Keratinocyte (primary cell): ENCODE measurements at regions not wholly inside any gene's neighbourhood (a gene's known extent, or its start where the extent isn't known, plus 50 kb on each side); places are given as distances from the start of the nearest gene placed in this dataset.

Experiments
- DNase-seq: peaks from one replicate; pipeline ENCODE4 v3.0.0-alpha.2; 2011; ENCODE audit warnings: low read depth, missing footprints, low spot score
- FAIRE-seq: peaks from 2 replicates; lab custom pipeline; 2011; peaks lifted over from hg19 to GRCh38; lab: Jason Lieb, UNC
- H2AFZ ChIP-seq: 2 replicates; pipeline ENCODE4 v1.6.0; 2012; ENCODE audit warnings: low read length, control low read depth, inconsistent platforms; ENCODE audit not compliant: control insufficient read depth
- H3K27ac ChIP-seq: 2 replicates; pipeline ENCODE4 v1.5.1; 2011; ENCODE audit warnings: low read length; ENCODE audit not compliant: control insufficient read depth, insufficient read depth
- H3K27me3 ChIP-seq: 3 replicates; pipeline ENCODE4 v1.6.0; 2011; ENCODE audit warnings: low read length; ENCODE audit not compliant: control insufficient read depth, insufficient read depth; ENCODE audit errors: extremely low read depth
- H3K36me3 ChIP-seq, 2 experiments: 2 replicates in 1 of 2; 3 replicates in 1 of 2; pipeline ENCODE4 v1.5.1; 2011; ENCODE audit warnings: low read length in 2 of 2, mild to moderate bottlenecking in 1 of 2; ENCODE audit not compliant: control insufficient read depth in 2 of 2, insufficient read depth in 2 of 2; ENCODE audit errors: extremely low read depth in 1 of 2
- H3K4me1 ChIP-seq: 3 replicates; pipeline ENCODE4 v1.5.1; 2011; ENCODE audit warnings: low read length; ENCODE audit not compliant: control insufficient read depth, insufficient read depth; ENCODE audit errors: extremely low read depth
- H3K4me2 ChIP-seq: 3 replicates; pipeline ENCODE4 v1.6.0; 2011; ENCODE audit warnings: low read depth, low read length; ENCODE audit not compliant: control insufficient read depth, insufficient read depth; ENCODE audit errors: extremely low read depth
- H3K4me3 ChIP-seq, 3 experiments: fragments of 200-600 bp in 1 of 3; sonication (generic) in 1 of 3; 2 replicates in 2 of 3; 3 replicates in 1 of 3; pipeline ENCODE4 v1.5.1; 2011 to 2016; ENCODE audit warnings: low read length in 3 of 3, mild to moderate bottlenecking in 3 of 3, control low read depth in 2 of 3, inconsistent platforms in 1 of 3, low read depth in 1 of 3, mixed read lengths in 1 of 3, mixed run types in 1 of 3, moderate library complexity in 1 of 3; ENCODE audit not compliant: control insufficient read depth in 2 of 3, insufficient read depth in 2 of 3; ENCODE audit errors: extremely low read depth in 1 of 3
- H3K79me2 ChIP-seq: 2 replicates; pipeline ENCODE4 v1.6.0; 2012; ENCODE audit warnings: low read length; ENCODE audit not compliant: control insufficient read depth, insufficient read depth
- H3K9ac ChIP-seq: 3 replicates; pipeline ENCODE4 v1.6.0; 2011; ENCODE audit warnings: low read length; ENCODE audit not compliant: control insufficient read depth, insufficient read depth; ENCODE audit errors: extremely low read depth
- H3K9me1 ChIP-seq: 3 replicates; pipeline ENCODE4 v1.6.0; 2011; ENCODE audit warnings: low read length; ENCODE audit not compliant: control insufficient read depth, insufficient read depth; ENCODE audit errors: extremely low read depth
- H3K9me3 ChIP-seq: 2 replicates; pipeline ENCODE4 v1.5.1; 2012; ENCODE audit warnings: low read depth, low read length; ENCODE audit not compliant: control insufficient read depth
- H4K20me1 ChIP-seq: 3 replicates; pipeline ENCODE4 v1.6.0; 2011; ENCODE audit warnings: low read length; ENCODE audit not compliant: control insufficient read depth, insufficient read depth; ENCODE audit errors: extremely low read depth
- EZH2 ChIP-seq: IDR thresholded peaks from one replicate; pipeline ENCODE4 v1.6.1; 2012; ENCODE audit warnings: inconsistent platforms, mild to moderate bottlenecking, low read length, moderate library complexity
- dilution Hi-C: fragments of 300-500 bp; cut with MboI; formaldehyde crosslinking; loops from one replicate; pipeline ENCODE4 v1.7.0; 2020; ENCODE audit warnings: low sequenced_read_pairs; ENCODE audit not compliant: extremely low pct_ligation_motif_present
- TF ChIP-seq, protein P1 (sequence below), 3 experiments: IDR thresholded peaks in 1 of 3; conservative IDR thresholded peaks in 1 of 3; optimal IDR thresholded peaks in 1 of 3; 2 replicates in 2 of 3; 3 replicates in 1 of 3; pipeline versions ENCODE3 to v1.5.1; 2011; ENCODE audit warnings: low read length in 3 of 3, mild to moderate bottlenecking in 3 of 3, moderate library complexity in 2 of 3, control low read depth in 1 of 3, inconsistent platforms in 1 of 3; ENCODE audit not compliant: insufficient read depth in 2 of 3; ENCODE audit errors: extremely low read depth in 1 of 3

DNA sequence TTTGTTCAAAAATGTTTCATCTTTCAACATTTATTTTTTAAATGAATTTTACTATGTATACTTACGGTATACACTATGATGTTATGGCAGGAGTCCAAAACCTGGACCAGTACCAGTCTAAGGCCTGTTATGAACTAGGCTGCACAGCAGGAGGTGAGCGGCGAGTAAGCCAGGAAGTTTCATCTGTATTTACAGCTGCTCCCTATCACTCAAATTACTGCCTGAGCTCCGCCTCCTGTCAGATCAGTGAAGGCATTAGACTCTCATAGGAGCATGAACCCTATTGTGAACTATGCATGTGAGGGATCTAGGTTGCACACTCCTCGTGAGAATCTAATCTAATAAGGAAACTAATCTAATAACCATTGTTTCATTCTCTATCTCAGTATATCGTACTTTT lies 715.5 kb upstream of the PTPRD start:
- Histone ChIP-seq H3K9me3 (no peaks in the 10 kb centered on the region), H3K4me3 (no peak overlapping the region), H4K20me1 (no peaks in the 10 kb centered on the region), H3K9me1 (no peaks in the 10 kb centered on the region), H3K36me3 (no peaks in the 10 kb centered on the region), H3K4me2 (no peak overlapping the region), H3K4me1 (no peaks in the 10 kb centered on the region), H3K27me3 (no peaks in the 10 kb centered on the region), H3K9ac (no peak overlapping the region), H3K79me2 (no peaks in the 10 kb centered on the region), H3K27ac (no peak overlapping the region), H2AFZ (no peak overlapping the region)
- DNase-seq (no peak), FAIRE-seq (no peak)
- dilution Hi-C loops, result no loop called here
- TF ChIP-seq EZH2, result no peak
- TF ChIP-seq, protein P1, sequence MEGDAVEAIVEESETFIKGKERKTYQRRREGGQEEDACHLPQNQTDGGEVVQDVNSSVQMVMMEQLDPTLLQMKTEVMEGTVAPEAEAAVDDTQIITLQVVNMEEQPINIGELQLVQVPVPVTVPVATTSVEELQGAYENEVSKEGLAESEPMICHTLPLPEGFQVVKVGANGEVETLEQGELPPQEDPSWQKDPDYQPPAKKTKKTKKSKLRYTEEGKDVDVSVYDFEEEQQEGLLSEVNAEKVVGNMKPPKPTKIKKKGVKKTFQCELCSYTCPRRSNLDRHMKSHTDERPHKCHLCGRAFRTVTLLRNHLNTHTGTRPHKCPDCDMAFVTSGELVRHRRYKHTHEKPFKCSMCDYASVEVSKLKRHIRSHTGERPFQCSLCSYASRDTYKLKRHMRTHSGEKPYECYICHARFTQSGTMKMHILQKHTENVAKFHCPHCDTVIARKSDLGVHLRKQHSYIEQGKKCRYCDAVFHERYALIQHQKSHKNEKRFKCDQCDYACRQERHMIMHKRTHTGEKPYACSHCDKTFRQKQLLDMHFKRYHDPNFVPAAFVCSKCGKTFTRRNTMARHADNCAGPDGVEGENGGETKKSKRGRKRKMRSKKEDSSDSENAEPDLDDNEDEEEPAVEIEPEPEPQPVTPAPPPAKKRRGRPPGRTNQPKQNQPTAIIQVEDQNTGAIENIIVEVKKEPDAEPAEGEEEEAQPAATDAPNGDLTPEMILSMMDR (optimal IDR thresholded peaks at IDR 0.05 in 1 of 3, IDR thresholded peaks at IDR 0.05 in 1 of 3, conservative IDR thresholded peaks at IDR 0.05 in 1 of 3; ENCODE audit: extremely low read depth in 1 of 3, insufficient read depth in 2 of 3, low read length in 3 of 3), result no peak

DNA sequence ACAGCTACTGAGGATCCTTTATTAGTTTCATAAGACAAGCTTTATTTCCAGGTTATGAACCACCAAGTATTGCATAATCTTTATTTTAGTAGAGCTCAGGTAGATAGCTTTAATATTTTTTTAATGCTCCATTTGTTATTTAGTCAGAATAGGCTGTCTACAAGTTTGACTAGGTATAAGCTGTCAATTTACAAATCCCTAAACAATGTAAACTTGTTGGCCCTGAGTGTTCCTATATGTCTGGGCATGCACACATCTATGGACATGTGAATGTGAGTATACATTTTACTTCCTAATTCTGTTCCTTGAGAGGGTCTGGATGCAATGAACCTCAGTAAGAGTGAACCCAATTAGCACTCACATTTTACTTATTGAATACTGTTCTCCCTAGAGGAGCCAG lies 722.2 kb upstream of the PTPRD start:
- FAIRE-seq, result no peak
- dilution Hi-C loops, result no loop called here
- no peak for DNase-seq

More for the DNA sequence above, 722.2 kb upstream of the PTPRD start:
- Histone ChIP-seq H2AFZ (no peak overlapping the region), H3K4me2 (no peak overlapping the region), H3K36me3 (no peaks in the 10 kb centered on the region), H3K27ac (no peak overlapping the region), H3K9me3 (no peaks in the 10 kb centered on the region), H3K27me3 (no peaks in the 10 kb centered on the region), H3K4me3 (no peak overlapping the region), H3K4me1 (no peaks in the 10 kb centered on the region), H3K9me1 (no peaks in the 10 kb centered on the region), H3K9ac (no peak overlapping the region), H4K20me1 (no peaks in the 10 kb centered on the region), H3K79me2 (no peaks in the 10 kb centered on the region)
- TF ChIP-seq EZH2, result no peak
- TF ChIP-seq, protein P1 (optimal IDR thresholded peaks at IDR 0.05 in 1 of 3, IDR thresholded peaks at IDR 0.05 in 1 of 3, conservative IDR thresholded peaks at IDR 0.05 in 1 of 3; ENCODE audit: extremely low read depth in 1 of 3, insufficient read depth in 2 of 3, low read length in 3 of 3), result no peak
